Esophagus muscularis mucosa (tissue), 4 donors: ENCODE measurements at regions not wholly inside any gene's neighbourhood (a gene's known extent, or its start where the extent isn't known, plus 50 kb on each side); places are given as distances from the start of the nearest gene placed in this dataset.

Experiments
- DNase-seq: peaks from one replicate; pipeline ENCODE4 v3.0.0-alpha.2; 2017; ENCODE audit errors: extremely low spot score
- H3K27ac ChIP-seq, 4 donors: fragments of 200-600 bp; sonication (generic); replicated peaks in 1 of 4; 1 replicate in 3 of 4; 2 replicates in 1 of 4; pipeline ENCODE4 v1.5.1; 2016 to 2019; ENCODE audit warnings: mild to moderate bottlenecking in 1 of 4
- H3K27me3 ChIP-seq, 4 donors: fragments of 200-600 bp; sonication (generic); one replicate each; pipeline versions ENCODE4 v1.5.1 to v1.6.0; 2016 to 2019
- H3K36me3 ChIP-seq, 4 donors: fragments of 200-600 bp; sonication (generic); one replicate each; pipeline ENCODE4 v1.5.1; 2016 to 2019
- H3K4me1 ChIP-seq, 4 donors: fragments of 200-600 bp; sonication (generic); one replicate each; pipeline ENCODE4 v1.5.1; 2016 to 2019
- H3K4me3 ChIP-seq, 4 donors: fragments of 200-600 bp; sonication (generic); 1 replicate in 2 of 4; 2 replicates in 2 of 4; pipeline ENCODE4 v1.5.1; 2016 to 2019; ENCODE audit warnings: mild to moderate bottlenecking in 4 of 4, moderate library complexity in 1 of 4
- H3K9me3 ChIP-seq, 4 donors: fragments of 200-600 bp; sonication (generic); 1 replicate in 3 of 4; 2 replicates in 1 of 4; pipeline ENCODE4 v1.5.1; 2016 to 2019
- EP300 ChIP-seq: sonication (generic); formaldehyde crosslinking; IDR thresholded peaks from one replicate; pipeline ENCODE4 v1.6.1; 2017; ENCODE audit warnings: antibody characterized with exemption
- POLR2A ChIP-seq: fragments of 450-650 bp; IDR thresholded peaks from one replicate; pipeline ENCODE4 v1.6.1; 2017; ENCODE audit warnings: antibody characterized with exemption, moderate library complexity, mild to moderate bottlenecking, low read depth
- POLR2AphosphoS5 ChIP-seq, 2 donors: sonication (generic); formaldehyde crosslinking; IDR thresholded peaks; one replicate each; pipeline ENCODE4 v1.6.1; 2017; ENCODE audit warnings: antibody characterized with exemption in 2 of 2
- WGBS: methylation state at CpG from one replicate; pipeline ENCODE4 v1.1.5; 2018; 5-methylcytosine and 5-hydroxymethylcytosine counted together
- intact Hi-C: fragments of 100-400 bp; cut with DNase I; formaldehyde crosslinking; loops from one replicate; pipeline ENCODE4 v1.15.1; 2023
- TF ChIP-seq, protein P1 (sequence below), 3 experiments: fragments of 200-600 bp in 2 of 3; fragments of 450-650 bp in 1 of 3; sonication (generic) in 2 of 3; IDR thresholded peaks; one replicate each; pipeline ENCODE4 v1.5.1; 2017 to 2019; ENCODE audit warnings: antibody characterized with exemption in 3 of 3, mild to moderate bottlenecking in 2 of 3, moderate library complexity in 1 of 3

- intact Hi-C loops = no loop called here
- H3K27ac ChIP-seq = no peak overlapping the region
These were observed 223.7 kb downstream of the ACKR3 start for GRCh38 chr2:236793023-236794011.

GRCh38 chr2:236794176-236794957 lies 224.7 kb downstream of the ACKR3 start:
- WGBS = 65% methylated on average over 14 of the region's 14 CpGs
- peaks cover 0 to 10% (median 0%) of the 10 kb centered on the region in 4 donors for H3K27me3 ChIP-seq

More at GRCh38 chr2:236793023-236794011, 223.7 kb downstream of the ACKR3 start:
- no peak overlapping the region for H3K4me3 ChIP-seq
- peaks cover 0 to 10% (median 0%) of the 10 kb centered on the region in 4 donors for H3K27me3 ChIP-seq
- 83% methylated on average over 34 of the region's 37 CpGs for WGBS
- DNase-seq = no peak
- H3K36me3 ChIP-seq = no peaks in the 10 kb centered on the region
- H3K9me3 ChIP-seq = no peaks in the 10 kb centered on the region
- no peaks in the 10 kb centered on the region for H3K4me1 ChIP-seq
- TF ChIP-seq EP300 = no peak
- TF ChIP-seq POLR2AphosphoS5 (IDR thresholded peaks at IDR 0.05) = no peak
- TF ChIP-seq, protein P1, sequence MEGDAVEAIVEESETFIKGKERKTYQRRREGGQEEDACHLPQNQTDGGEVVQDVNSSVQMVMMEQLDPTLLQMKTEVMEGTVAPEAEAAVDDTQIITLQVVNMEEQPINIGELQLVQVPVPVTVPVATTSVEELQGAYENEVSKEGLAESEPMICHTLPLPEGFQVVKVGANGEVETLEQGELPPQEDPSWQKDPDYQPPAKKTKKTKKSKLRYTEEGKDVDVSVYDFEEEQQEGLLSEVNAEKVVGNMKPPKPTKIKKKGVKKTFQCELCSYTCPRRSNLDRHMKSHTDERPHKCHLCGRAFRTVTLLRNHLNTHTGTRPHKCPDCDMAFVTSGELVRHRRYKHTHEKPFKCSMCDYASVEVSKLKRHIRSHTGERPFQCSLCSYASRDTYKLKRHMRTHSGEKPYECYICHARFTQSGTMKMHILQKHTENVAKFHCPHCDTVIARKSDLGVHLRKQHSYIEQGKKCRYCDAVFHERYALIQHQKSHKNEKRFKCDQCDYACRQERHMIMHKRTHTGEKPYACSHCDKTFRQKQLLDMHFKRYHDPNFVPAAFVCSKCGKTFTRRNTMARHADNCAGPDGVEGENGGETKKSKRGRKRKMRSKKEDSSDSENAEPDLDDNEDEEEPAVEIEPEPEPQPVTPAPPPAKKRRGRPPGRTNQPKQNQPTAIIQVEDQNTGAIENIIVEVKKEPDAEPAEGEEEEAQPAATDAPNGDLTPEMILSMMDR (IDR thresholded peaks at IDR 0.05) = no peak
- TF ChIP-seq POLR2A = no peak

DNA sequence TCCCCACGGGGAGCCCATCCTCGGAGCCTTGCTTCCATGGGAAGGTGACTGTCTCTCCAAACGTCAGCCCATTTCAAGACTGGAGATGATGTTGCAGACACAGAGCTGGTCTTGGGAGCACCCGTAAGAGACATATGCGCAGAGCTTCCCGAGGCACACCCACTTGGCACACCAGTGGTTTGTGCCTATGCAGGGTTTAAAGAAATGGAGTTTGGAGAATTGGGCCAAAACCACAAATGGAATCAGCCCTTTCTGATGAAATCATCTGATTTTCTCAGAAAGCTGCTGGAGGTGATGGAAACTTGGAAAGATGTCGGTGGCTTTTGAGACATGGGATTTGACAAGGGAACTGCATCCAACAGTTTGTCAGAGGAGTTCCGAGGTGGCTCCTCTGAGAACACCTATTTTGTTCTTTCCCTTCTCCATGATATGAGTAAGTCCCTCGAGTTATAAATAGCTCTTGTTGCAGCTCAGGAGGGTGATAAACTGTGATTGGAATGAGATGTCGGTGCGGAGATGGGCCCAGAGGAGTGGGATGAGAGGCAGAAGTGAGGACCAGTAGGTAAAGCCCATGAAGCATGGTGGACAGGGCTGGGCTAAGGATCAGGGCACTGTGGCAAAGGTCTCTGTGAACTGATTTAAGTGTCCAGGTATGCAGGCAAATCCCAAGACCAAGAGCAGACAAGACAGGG lies 225.7 kb downstream of the ACKR3 start:
- no peak for DNase-seq
- Histone ChIP-seq H3K9me3 (no peaks in the 10 kb centered on the region), H3K4me3 (no peak overlapping the region), H3K36me3 (no peaks in the 10 kb centered on the region), H3K27ac (no peak overlapping the region), H3K4me1 (no peaks in the 10 kb centered on the region), H3K27me3 (peaks cover 0 to 10% (median 0%) of the 10 kb centered on the region in 4 donors)
- TF ChIP-seq POLR2AphosphoS5 (IDR thresholded peaks at IDR 0.05) (no peak), EP300 (no peak), POLR2A (no peak)
- TF ChIP-seq, protein P1 (IDR thresholded peaks at IDR 0.05) = no peak
- intact Hi-C loops = no loop called here
- WGBS = 93% methylated on average over 11 of the region's 11 CpGs

More at GRCh38 chr2:236794176-236794957, 224.7 kb downstream of the ACKR3 start:
- no peaks in the 10 kb centered on the region for H3K9me3 ChIP-seq
- no peaks in the 10 kb centered on the region for H3K36me3 ChIP-seq
- intact Hi-C loops = no loop called here
- TF ChIP-seq, protein P1 (IDR thresholded peaks at IDR 0.05) = no peak
- TF ChIP-seq POLR2A (no peak), EP300 (no peak), POLR2AphosphoS5 (IDR thresholded peaks at IDR 0.05) (no peak)
- no peaks in the 10 kb centered on the region for H3K4me1 ChIP-seq
- no peak overlapping the region for H3K4me3 ChIP-seq
- no peak for DNase-seq
- H3K27ac ChIP-seq = no peak overlapping the region

GRCh38 chr2:236795861-236796219 lies 226.2 kb downstream of the ACKR3 start:
- Histone ChIP-seq H3K36me3 (no peaks in the 10 kb centered on the region), H3K27me3 (peaks cover 0 to 10% (median 0%) of the 10 kb centered on the region in 4 donors), H3K4me1 (no peaks in the 10 kb centered on the region), H3K9me3 (no peaks in the 10 kb centered on the region), H3K27ac (no peak overlapping the region), H3K4me3 (no peak overlapping the region)
- intact Hi-C loops = no loop called here
- WGBS = 93% methylated on average over 6 of the region's 8 CpGs
- TF ChIP-seq POLR2AphosphoS5 (IDR thresholded peaks at IDR 0.05) (no peak), POLR2A (no peak), EP300 (no peak)
- TF ChIP-seq, protein P1 (IDR thresholded peaks at IDR 0.05) = no peak
- no peak for DNase-seq
